Esophagus muscularis mucosa (tissue), 4 donors: ENCODE measurements at regions not wholly inside any gene's neighbourhood (a gene's known extent, or its start where the extent isn't known, plus 50 kb on each side); places are given as distances from the start of the nearest gene placed in this dataset.

Experiments used
- EP300 ChIP-seq: sonication (generic); formaldehyde crosslinking; IDR thresholded peaks from one replicate; pipeline ENCODE4 v1.6.1; 2017; ENCODE audit warnings: antibody characterized with exemption
- POLR2AphosphoS5 ChIP-seq, 2 donors: sonication (generic); formaldehyde crosslinking; IDR thresholded peaks; one replicate each; pipeline ENCODE4 v1.6.1; 2017; ENCODE audit warnings: antibody characterized with exemption in 2 of 2
- TF ChIP-seq, protein P1 (sequence below), 3 experiments: fragments of 200-600 bp in 2 of 3; fragments of 450-650 bp in 1 of 3; sonication (generic) in 2 of 3; IDR thresholded peaks; one replicate each; pipeline ENCODE4 v1.5.1; 2017 to 2019; ENCODE audit warnings: antibody characterized with exemption in 3 of 3, mild to moderate bottlenecking in 2 of 3, moderate library complexity in 1 of 3

DNA sequence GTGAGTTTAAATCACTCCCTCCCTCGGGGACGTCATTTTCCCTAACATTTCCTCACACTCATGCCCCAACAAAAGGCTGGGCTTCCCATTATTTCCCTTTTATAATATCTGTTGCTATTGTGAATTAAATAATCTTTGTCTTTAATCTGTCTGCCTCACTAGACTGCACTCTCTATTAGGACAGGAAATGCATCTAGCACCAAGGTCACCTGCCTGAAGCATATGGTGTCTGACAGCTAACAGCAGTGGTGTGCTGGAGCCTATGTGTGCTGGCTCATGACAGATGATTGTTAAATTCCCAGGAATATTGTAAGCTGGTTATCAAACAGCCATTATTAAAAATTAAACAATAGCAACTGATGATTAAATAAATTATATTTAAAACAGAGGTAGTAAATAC, 237.0 kb upstream of the CEP162 start:
- TF ChIP-seq, protein P1, sequence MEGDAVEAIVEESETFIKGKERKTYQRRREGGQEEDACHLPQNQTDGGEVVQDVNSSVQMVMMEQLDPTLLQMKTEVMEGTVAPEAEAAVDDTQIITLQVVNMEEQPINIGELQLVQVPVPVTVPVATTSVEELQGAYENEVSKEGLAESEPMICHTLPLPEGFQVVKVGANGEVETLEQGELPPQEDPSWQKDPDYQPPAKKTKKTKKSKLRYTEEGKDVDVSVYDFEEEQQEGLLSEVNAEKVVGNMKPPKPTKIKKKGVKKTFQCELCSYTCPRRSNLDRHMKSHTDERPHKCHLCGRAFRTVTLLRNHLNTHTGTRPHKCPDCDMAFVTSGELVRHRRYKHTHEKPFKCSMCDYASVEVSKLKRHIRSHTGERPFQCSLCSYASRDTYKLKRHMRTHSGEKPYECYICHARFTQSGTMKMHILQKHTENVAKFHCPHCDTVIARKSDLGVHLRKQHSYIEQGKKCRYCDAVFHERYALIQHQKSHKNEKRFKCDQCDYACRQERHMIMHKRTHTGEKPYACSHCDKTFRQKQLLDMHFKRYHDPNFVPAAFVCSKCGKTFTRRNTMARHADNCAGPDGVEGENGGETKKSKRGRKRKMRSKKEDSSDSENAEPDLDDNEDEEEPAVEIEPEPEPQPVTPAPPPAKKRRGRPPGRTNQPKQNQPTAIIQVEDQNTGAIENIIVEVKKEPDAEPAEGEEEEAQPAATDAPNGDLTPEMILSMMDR (IDR thresholded peaks at IDR 0.05): no peak
- TF ChIP-seq POLR2AphosphoS5 (IDR thresholded peaks at IDR 0.05) (no peak), EP300 (no peak)
